ENCODE measurements at regions not wholly inside any gene's neighbourhood (a gene's known extent, or its start where the extent isn't known, plus 50 kb on each side); places are given as distances from the start of the nearest gene placed in this dataset.

DNA sequence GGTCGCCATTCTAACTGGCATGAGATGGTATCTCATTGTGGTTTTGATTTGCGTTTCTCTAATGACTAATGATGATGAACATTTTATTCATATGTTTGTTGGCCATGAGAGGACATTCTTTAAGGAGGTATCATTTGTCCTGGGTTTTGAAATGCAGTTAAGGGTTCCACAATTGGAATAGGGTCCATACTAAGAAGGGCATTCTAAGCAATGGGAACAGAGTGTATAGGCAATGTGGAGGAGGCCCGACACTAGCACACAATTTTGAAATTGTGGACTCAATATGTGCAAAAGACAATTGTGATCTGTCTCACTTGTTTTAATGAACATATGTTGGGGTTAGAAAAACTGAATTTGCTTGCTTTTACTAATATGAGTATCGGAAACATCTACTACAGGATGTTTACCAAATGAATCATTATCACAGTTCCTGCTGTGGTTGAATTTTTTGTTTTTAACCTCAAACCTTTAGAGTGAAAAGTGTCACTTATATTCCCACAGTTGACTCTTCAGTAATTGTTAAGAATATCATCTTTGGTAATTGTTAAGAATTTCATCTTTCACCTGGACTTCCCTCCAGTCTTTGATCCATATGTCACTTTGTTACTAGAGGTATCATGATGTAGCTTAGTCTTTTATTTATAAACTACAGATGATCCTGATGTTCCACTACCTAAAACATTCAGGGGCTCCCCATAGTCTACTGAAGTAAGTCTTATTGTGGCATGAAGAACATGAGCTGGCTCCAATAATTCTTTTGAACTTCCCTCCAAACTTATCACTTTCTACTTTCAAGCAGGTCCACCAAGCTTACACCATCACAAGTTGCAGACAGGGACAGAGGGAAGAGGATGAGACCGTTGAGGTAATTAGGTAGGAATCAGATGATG, 109.7 kb upstream of the KLF12 start:
- TF ChIP-seq, protein P1, sequence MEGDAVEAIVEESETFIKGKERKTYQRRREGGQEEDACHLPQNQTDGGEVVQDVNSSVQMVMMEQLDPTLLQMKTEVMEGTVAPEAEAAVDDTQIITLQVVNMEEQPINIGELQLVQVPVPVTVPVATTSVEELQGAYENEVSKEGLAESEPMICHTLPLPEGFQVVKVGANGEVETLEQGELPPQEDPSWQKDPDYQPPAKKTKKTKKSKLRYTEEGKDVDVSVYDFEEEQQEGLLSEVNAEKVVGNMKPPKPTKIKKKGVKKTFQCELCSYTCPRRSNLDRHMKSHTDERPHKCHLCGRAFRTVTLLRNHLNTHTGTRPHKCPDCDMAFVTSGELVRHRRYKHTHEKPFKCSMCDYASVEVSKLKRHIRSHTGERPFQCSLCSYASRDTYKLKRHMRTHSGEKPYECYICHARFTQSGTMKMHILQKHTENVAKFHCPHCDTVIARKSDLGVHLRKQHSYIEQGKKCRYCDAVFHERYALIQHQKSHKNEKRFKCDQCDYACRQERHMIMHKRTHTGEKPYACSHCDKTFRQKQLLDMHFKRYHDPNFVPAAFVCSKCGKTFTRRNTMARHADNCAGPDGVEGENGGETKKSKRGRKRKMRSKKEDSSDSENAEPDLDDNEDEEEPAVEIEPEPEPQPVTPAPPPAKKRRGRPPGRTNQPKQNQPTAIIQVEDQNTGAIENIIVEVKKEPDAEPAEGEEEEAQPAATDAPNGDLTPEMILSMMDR (IDR thresholded peaks at IDR 0.05; ENCODE audit: low read depth, low read length): no peak
- TF ChIP-seq, protein P2, sequence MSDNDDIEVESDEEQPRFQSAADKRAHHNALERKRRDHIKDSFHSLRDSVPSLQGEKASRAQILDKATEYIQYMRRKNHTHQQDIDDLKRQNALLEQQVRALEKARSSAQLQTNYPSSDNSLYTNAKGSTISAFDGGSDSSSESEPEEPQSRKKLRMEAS (IDR thresholded peaks at IDR 0.05; ENCODE audit: low read depth, low read length): no peak
- TF ChIP-seq POLR2A (IDR thresholded peaks at IDR 0.05; ENCODE audit: extremely low read depth, insufficient read length) (no peak), MYC (IDR thresholded peaks at IDR 0.05; ENCODE audit: low read depth, low read length) (no peak)

Measured in NB4 (cell line).